A549 (cell line): ENCODE measurements at regions not wholly inside any gene's neighbourhood (a gene's known extent, or its start where the extent isn't known, plus 50 kb on each side); places are given as distances from the start of the nearest gene placed in this dataset.

ENCODE experiments used
- ATAC-seq, 2 experiments: fragments of 200-7000 bp in 1 of 2; fragments of >200 bp in 1 of 2; cut with Nextera tagmentation in 1 of 2; cut with Tn5 transposase in 1 of 2; 3 replicates each; pipeline versions ENCODE4 v1.8.0 to v1.9.1; 2018 to 2020; ENCODE audit warnings: mild to moderate bottlenecking in 1 of 2, moderate library complexity in 1 of 2
- CTCF ChIA-PET: fragments of 300-600 bp; sonication (Branson Sonifier 250); formaldehyde crosslinking; extraction: SDS; loops from one replicate; lab custom pipeline; 2021; ENCODE audit warnings: antibody characterized with exemption, inconsistent platforms; lab: Yijun Ruan, JAX
- POLR2A ChIA-PET: fragments of 350-600 bp; formaldehyde crosslinking; extraction: SDS; loops from one replicate; lab custom pipeline; 2021; ENCODE audit warnings: antibody characterized with exemption, inconsistent platforms; lab: Yijun Ruan, JAX
- DNase-seq, 2 experiments: peaks; one replicate each; pipeline versions ENCODE4 v3.0.0 to v3.0.0-alpha.2; 2011 to 2016; ENCODE audit warnings: low read depth in 1 of 2, low spot score in 1 of 2
- FAIRE-seq: peaks from 2 replicates; lab custom pipeline; 2011; peaks lifted over from hg19 to GRCh38; lab: Jason Lieb, UNC
- H3K27ac ChIP-seq, 2 experiments: fragments of >200 bp; sonication (Bioruptor Twin); formaldehyde crosslinking; 3 replicates each; pipeline ENCODE4 v1.5.1; 2016 to 2017
- H3K4me1 ChIP-seq: fragments of >200 bp; sonication (Bioruptor Twin); formaldehyde crosslinking; 3 replicates; pipeline ENCODE4 v1.6.1; 2016
- H3K4me2 ChIP-seq: fragments of >200 bp; sonication (Bioruptor Twin); formaldehyde crosslinking; 3 replicates; pipeline ENCODE4 v1.6.1; 2016
- H3K4me3 ChIP-seq: fragments of >200 bp; sonication (Bioruptor Twin); formaldehyde crosslinking; 3 replicates; pipeline ENCODE4 v1.5.1; 2016
- H3K9me3 ChIP-seq: fragments of >200 bp; sonication (Bioruptor Twin); formaldehyde crosslinking; 3 replicates; pipeline ENCODE4 v1.6.1; 2016
- CHD4 ChIP-seq: fragments of 200-600 bp; sonication (generic); IDR thresholded peaks from 2 replicates; pipeline ENCODE4 v1.6.1; 2016; ENCODE audit warnings: antibody characterized with exemption, mild to moderate bottlenecking, borderline replicate concordance
- EHMT2 ChIP-seq: fragments of 200-600 bp; sonication (generic); IDR thresholded peaks from 2 replicates; pipeline ENCODE4 v1.6.1; 2016; ENCODE audit warnings: antibody characterized with exemption, low read depth, mild to moderate bottlenecking, moderate library complexity
- EP300 ChIP-seq, 2 experiments: fragments of >200 bp; sonication (Bioruptor Twin); formaldehyde crosslinking; IDR thresholded peaks; 2 replicates in 1 of 2; 3 replicates in 1 of 2; pipeline ENCODE4 v1.6.1; 2016 to 2017
- HES2 ChIP-seq: fragments of >200 bp; sonication (Bioruptor Twin); formaldehyde crosslinking; IDR thresholded peaks from 2 replicates; pipeline ENCODE4 v1.6.1; 2016
- HOXA7 ChIP-seq: fragments of 250-450 bp; sonication (Bioruptor Pico); IDR thresholded peaks from 2 replicates; pipeline ENCODE4 v1.5.0; 2020; ENCODE audit warnings: mild to moderate bottlenecking, moderate library complexity
- HOXB13 ChIP-seq: fragments of 250-450 bp; sonication (Bioruptor Pico); IDR thresholded peaks from 2 replicates; pipeline ENCODE4 v1.5.0; 2020; ENCODE audit warnings: low read depth, mild to moderate bottlenecking, moderate library complexity
- JUN ChIP-seq, 2 experiments: fragments of >200 bp; sonication (Bioruptor Twin); formaldehyde crosslinking; IDR thresholded peaks; 2 replicates in 1 of 2; 3 replicates in 1 of 2; pipeline ENCODE4 v1.6.1; 2016 to 2017
- MAFK ChIP-seq: fragments of 450-650 bp; IDR thresholded peaks from 2 replicates; pipeline ENCODE4 v1.6.1; 2014; ENCODE audit not compliant: partially characterized antibody
- NR3C1 ChIP-seq: fragments of >200 bp; sonication (Bioruptor Twin); formaldehyde crosslinking; IDR thresholded peaks from 3 replicates; pipeline ENCODE4 v1.6.1; 2017
- REST ChIP-seq: fragments of 200-600 bp; sonication (generic); IDR thresholded peaks from 2 replicates; pipeline ENCODE4 v1.6.1; 2016; ENCODE audit warnings: antibody characterized with exemption, mild to moderate bottlenecking, moderate library complexity
- RFX5 ChIP-seq: fragments of 450-650 bp; IDR thresholded peaks from 2 replicates; pipeline ENCODE4 v1.7.1; 2014; ENCODE audit warnings: antibody characterized with exemption, mild to moderate bottlenecking, moderate library complexity
- RNF2 ChIP-seq: fragments of 200-600 bp; sonication (generic); IDR thresholded peaks from 2 replicates; pipeline ENCODE4 v1.6.1; 2016; ENCODE audit warnings: low read depth, mild to moderate bottlenecking, antibody characterized with exemption, moderate library complexity, borderline replicate concordance
- SREBF2 ChIP-seq: fragments of 450-650 bp; IDR thresholded peaks from 2 replicates; pipeline ENCODE4 v1.6.1; 2014; ENCODE audit warnings: mild to moderate bottlenecking, moderate library complexity
- TFCP2L1 ChIP-seq: fragments of 250-450 bp; sonication (Bioruptor Pico); IDR thresholded peaks from 2 replicates; pipeline ENCODE4 v1.5.0; 2021; ENCODE audit warnings: mild to moderate bottlenecking
- USF2 ChIP-seq: fragments of 450-650 bp; IDR thresholded peaks from 2 replicates; pipeline ENCODE4 v1.6.1; 2014; ENCODE audit warnings: antibody characterized with exemption
- ZC3H11A ChIP-seq: fragments of 450-650 bp; IDR thresholded peaks from 2 replicates; pipeline ENCODE4 v1.6.1; 2014; ENCODE audit warnings: antibody characterized with exemption, mild to moderate bottlenecking
- ZFP36 ChIP-seq: fragments of 450-650 bp; IDR thresholded peaks from 2 replicates; pipeline ENCODE4 v1.6.1; 2014; ENCODE audit warnings: borderline replicate concordance; ENCODE audit not compliant: partially characterized antibody
- ZNF302 ChIP-seq: fragments of 250-450 bp; sonication (Bioruptor Pico); IDR thresholded peaks from 2 replicates; pipeline ENCODE4 v1.9.0; 2021; ENCODE audit warnings: inconsistent platforms, mild to moderate bottlenecking, moderate library complexity
- WGBS: methylation state at CpG from one replicate; pipeline ENCODE4 v1.1.6; 2017; ENCODE audit errors: missing lambda C conversion rate; 5-methylcytosine and 5-hydroxymethylcytosine counted together
- TF ChIP-seq, protein P1 (sequence below): fragments of >200 bp; sonication (Bioruptor Twin); formaldehyde crosslinking; IDR thresholded peaks from 3 replicates; pipeline ENCODE4 v1.6.1; 2016
- TF ChIP-seq, protein P2 (sequence below): IDR thresholded peaks from 2 replicates; pipeline ENCODE4 v1.6.1; 2012
- TF ChIP-seq, protein P3 (sequence below): fragments of >200 bp; sonication (Bioruptor Twin); formaldehyde crosslinking; IDR thresholded peaks from 3 replicates; pipeline ENCODE4 v1.5.1; 2016

GRCh38 chr13:62040806-62041205 is 625.2 kb upstream of the PCDH20 start:
- H3K9me3 ChIP-seq = no peaks in the 10 kb centered on the region
- no peak for DNase-seq
- no peak for ATAC-seq
- H3K27ac ChIP-seq = no peak overlapping the region
- no peak overlapping the region for H3K4me2 ChIP-seq
- CTCF ChIA-PET = no interaction called here
- no peaks in the 10 kb centered on the region for H3K4me1 ChIP-seq
- WGBS = 19% methylated on average over 2 of the region's 2 CpGs
- no peak overlapping the region for H3K4me3 ChIP-seq
- POLR2A ChIA-PET = no interaction called here
- FAIRE-seq = no peak
- TF ChIP-seq HES2 (no peak), USF2 (no peak), EHMT2 (no peak), ZC3H11A (no peak), JUN (IDR thresholded peaks at IDR 0.05) (no peak), TFCP2L1 (CRISPR knock-in tag) (no peak), NR3C1 (no peak), ZFP36 (no peak), MAFK (no peak), EP300 (IDR thresholded peaks at IDR 0.05) (no peak), SREBF2 (no peak), CHD4 (no peak)
- TF ChIP-seq, protein P1, sequence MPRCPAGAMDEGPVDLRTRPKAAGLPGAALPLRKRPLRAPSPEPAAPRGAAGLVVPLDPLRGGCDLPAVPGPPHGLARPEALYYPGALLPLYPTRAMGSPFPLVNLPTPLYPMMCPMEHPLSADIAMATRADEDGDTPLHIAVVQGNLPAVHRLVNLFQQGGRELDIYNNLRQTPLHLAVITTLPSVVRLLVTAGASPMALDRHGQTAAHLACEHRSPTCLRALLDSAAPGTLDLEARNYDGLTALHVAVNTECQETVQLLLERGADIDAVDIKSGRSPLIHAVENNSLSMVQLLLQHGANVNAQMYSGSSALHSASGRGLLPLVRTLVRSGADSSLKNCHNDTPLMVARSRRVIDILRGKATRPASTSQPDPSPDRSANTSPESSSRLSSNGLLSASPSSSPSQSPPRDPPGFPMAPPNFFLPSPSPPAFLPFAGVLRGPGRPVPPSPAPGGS = no peak
- TF ChIP-seq, protein P2, sequence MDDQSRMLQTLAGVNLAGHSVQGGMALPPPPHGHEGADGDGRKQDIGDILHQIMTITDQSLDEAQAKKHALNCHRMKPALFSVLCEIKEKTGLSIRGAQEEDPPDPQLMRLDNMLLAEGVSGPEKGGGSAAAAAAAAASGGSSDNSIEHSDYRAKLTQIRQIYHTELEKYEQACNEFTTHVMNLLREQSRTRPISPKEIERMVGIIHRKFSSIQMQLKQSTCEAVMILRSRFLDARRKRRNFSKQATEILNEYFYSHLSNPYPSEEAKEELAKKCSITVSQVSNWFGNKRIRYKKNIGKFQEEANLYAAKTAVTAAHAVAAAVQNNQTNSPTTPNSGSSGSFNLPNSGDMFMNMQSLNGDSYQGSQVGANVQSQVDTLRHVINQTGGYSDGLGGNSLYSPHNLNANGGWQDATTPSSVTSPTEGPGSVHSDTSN = no peak

GRCh38 chr13:62040078-62040477 is 624.4 kb upstream of the PCDH20 start:
- TF ChIP-seq MAFK (peak; percentile 41), HOXA7 (CRISPR knock-in tag) (no peak), REST (no peak)
- TF ChIP-seq, all 56 proteins: peak for 1
- H3K27ac ChIP-seq = no peak overlapping the region
- H3K4me1 ChIP-seq = no peaks in the 10 kb centered on the region
- H3K4me2 ChIP-seq = no peak overlapping the region
- ATAC-seq (no peak), DNase-seq (no peak), FAIRE-seq (no peak)
- H3K9me3 ChIP-seq = no peaks in the 10 kb centered on the region
- H3K4me3 ChIP-seq = no peak overlapping the region
- POLR2A ChIA-PET = no interaction called here
- CTCF ChIA-PET = no interaction called here
- 38% methylated on average over 3 of the region's 3 CpGs for WGBS

GRCh38 chr13:62038214-62038613 is 622.6 kb upstream of the PCDH20 start:
- H3K9me3 ChIP-seq = no peaks in the 10 kb centered on the region
- DNase-seq (no peak), FAIRE-seq (no peak), ATAC-seq (no peak)
- no peak overlapping the region for H3K4me3 ChIP-seq
- no peak overlapping the region for H3K4me2 ChIP-seq
- 33% methylated on average over 1 of the region's 1 CpG for WGBS
- CTCF ChIA-PET = no interaction called here
- no peak overlapping the region for H3K27ac ChIP-seq
- POLR2A ChIA-PET = no interaction called here
- H3K4me1 ChIP-seq = no peaks in the 10 kb centered on the region
- TF ChIP-seq, protein P1 = no peak
- TF ChIP-seq RNF2 = no peak
- TF ChIP-seq SREBF2 = no peak
- no peak for TF ChIP-seq HOXB13 (CRISPR knock-in tag)
- TF ChIP-seq, protein P2 = no peak
- no peak for TF ChIP-seq ZNF302 (CRISPR knock-in tag)
- no peak for TF ChIP-seq USF2
- TF ChIP-seq RFX5 = no peak
- TF ChIP-seq, protein P3, sequence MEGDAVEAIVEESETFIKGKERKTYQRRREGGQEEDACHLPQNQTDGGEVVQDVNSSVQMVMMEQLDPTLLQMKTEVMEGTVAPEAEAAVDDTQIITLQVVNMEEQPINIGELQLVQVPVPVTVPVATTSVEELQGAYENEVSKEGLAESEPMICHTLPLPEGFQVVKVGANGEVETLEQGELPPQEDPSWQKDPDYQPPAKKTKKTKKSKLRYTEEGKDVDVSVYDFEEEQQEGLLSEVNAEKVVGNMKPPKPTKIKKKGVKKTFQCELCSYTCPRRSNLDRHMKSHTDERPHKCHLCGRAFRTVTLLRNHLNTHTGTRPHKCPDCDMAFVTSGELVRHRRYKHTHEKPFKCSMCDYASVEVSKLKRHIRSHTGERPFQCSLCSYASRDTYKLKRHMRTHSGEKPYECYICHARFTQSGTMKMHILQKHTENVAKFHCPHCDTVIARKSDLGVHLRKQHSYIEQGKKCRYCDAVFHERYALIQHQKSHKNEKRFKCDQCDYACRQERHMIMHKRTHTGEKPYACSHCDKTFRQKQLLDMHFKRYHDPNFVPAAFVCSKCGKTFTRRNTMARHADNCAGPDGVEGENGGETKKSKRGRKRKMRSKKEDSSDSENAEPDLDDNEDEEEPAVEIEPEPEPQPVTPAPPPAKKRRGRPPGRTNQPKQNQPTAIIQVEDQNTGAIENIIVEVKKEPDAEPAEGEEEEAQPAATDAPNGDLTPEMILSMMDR = no peak
